GM18868 (cell line): ENCODE measurements at regions not wholly inside any gene's neighbourhood (a gene's known extent, or its start where the extent isn't known, plus 50 kb on each side); places are given as distances from the start of the nearest gene placed in this dataset.
"Not testable (repeated sequence)": the region's sequence is repeated elsewhere in the genome, so short reads cannot be mapped to it uniquely, and the experiment has no call there.

Experiments used
- ATAC-seq: cut with Tn5 transposase; IDR thresholded peaks from one replicate; pipeline ENCODE4 v1.9.1; 2021; ENCODE audit warnings: mild to moderate bottlenecking, moderate library complexity; ENCODE audit not compliant: unreplicated experiment

GRCh38 chr18:67805261-67805660 lies 288.7 kb upstream of the DSEL start:
- no peak for ATAC-seq

GRCh38 chr18:67794521-67794920 lies 278.0 kb upstream of the DSEL start:
- ATAC-seq, result no peak

GRCh38 chr18:67790527-67790926 lies 274.0 kb upstream of the DSEL start:
- no peak for ATAC-seq

- no peak for ATAC-seq
These were observed 272.6 kb upstream of the DSEL start for GRCh38 chr18:67789165-67789545.

- no peak for ATAC-seq
These were observed 272.0 kb upstream of the DSEL start for GRCh38 chr18:67788310-67789164.

- no peak for ATAC-seq
These were observed 266.9 kb upstream of the DSEL start for GRCh38 chr18:67783196-67783946.

- ATAC-seq, result no peak
These were observed 261.5 kb upstream of the DSEL start for GRCh38 chr18:67778016-67778415.

- ATAC-seq, result no peak
These were observed 260.4 kb upstream of the DSEL start for GRCh38 chr18:67776929-67777328.

GRCh38 chr18:67771271-67771670 lies 254.8 kb upstream of the DSEL start:
- ATAC-seq, result no peak

- no peak for ATAC-seq
These were observed 254.0 kb upstream of the DSEL start for GRCh38 chr18:67770520-67770919.

GRCh38 chr18:67766930-67767329 lies 250.4 kb upstream of the DSEL start:
- no peak for ATAC-seq

- not testable (repeated sequence) for ATAC-seq
These were observed 235.7 kb upstream of the DSEL start for GRCh38 chr18:67752211-67752610.

- ATAC-seq, result no peak
These were observed 226.4 kb upstream of the DSEL start for GRCh38 chr18:67742954-67743353.

GRCh38 chr18:67742525-67742924 lies 226.0 kb upstream of the DSEL start:
- ATAC-seq, result no peak

- ATAC-seq, result no peak
These were observed 219.0 kb upstream of the DSEL start for GRCh38 chr18:67735506-67735905.

- ATAC-seq, result no peak
These were observed 216.6 kb upstream of the DSEL start for GRCh38 chr18:67733088-67733487.

GRCh38 chr18:67731851-67732250 lies 215.3 kb upstream of the DSEL start:
- no peak for ATAC-seq

GRCh38 chr18:67730886-67731285 lies 214.4 kb upstream of the DSEL start:
- ATAC-seq, result no peak

- no peak for ATAC-seq
These were observed 211.8 kb upstream of the DSEL start for GRCh38 chr18:67728364-67728763.

- no peak for ATAC-seq
These were observed 210.4 kb upstream of the DSEL start for GRCh38 chr18:67726882-67727281.

- ATAC-seq, result no peak
These were observed 201.3 kb upstream of the DSEL start for GRCh38 chr18:67717800-67718199.

GRCh38 chr18:67715567-67715966 lies 199.0 kb upstream of the DSEL start:
- ATAC-seq, result no peak
